ENCODE measurements at regions not wholly inside any gene's neighbourhood (a gene's known extent, or its start where the extent isn't known, plus 50 kb on each side); places are given as distances from the start of the nearest gene placed in this dataset.

GRCh38 chr9:7377489-7377888, 422.1 kb downstream of the DMAC1 start:
- Histone ChIP-seq H4K20me1 (ENCODE audit: insufficient read depth, low read length) (no peaks in the 10 kb centered on the region), H3K4me1 (ENCODE audit: low read length) (no peaks in the 10 kb centered on the region), H3K9ac (ENCODE audit: low read length) (no peak overlapping the region), H3K36me3 (replicated peaks; ENCODE audit: low read depth, low read length) (no peaks in the 10 kb centered on the region), H3K4me2 (ENCODE audit: low read length) (no peak overlapping the region), H3K27ac (ENCODE audit: low read length) (no peak overlapping the region), H3K9me3 (ENCODE audit: insufficient read depth, low read length) (no peaks in the 10 kb centered on the region), H3K27me3 (ENCODE audit: low read depth, low read length) (peaks cover 38% of the 10 kb centered on the region), H3K4me3 (ENCODE audit: low read length) (no peak overlapping the region), H3K79me2 (ENCODE audit: low read length) (no peaks in the 10 kb centered on the region), H2AFZ (ENCODE audit: low read depth, low read length) (no peak overlapping the region)
- TF ChIP-seq EZH2phosphoT487 (IDR thresholded peaks at IDR 0.05; ENCODE audit: low read depth), result no peak
- TF ChIP-seq, protein P1, sequence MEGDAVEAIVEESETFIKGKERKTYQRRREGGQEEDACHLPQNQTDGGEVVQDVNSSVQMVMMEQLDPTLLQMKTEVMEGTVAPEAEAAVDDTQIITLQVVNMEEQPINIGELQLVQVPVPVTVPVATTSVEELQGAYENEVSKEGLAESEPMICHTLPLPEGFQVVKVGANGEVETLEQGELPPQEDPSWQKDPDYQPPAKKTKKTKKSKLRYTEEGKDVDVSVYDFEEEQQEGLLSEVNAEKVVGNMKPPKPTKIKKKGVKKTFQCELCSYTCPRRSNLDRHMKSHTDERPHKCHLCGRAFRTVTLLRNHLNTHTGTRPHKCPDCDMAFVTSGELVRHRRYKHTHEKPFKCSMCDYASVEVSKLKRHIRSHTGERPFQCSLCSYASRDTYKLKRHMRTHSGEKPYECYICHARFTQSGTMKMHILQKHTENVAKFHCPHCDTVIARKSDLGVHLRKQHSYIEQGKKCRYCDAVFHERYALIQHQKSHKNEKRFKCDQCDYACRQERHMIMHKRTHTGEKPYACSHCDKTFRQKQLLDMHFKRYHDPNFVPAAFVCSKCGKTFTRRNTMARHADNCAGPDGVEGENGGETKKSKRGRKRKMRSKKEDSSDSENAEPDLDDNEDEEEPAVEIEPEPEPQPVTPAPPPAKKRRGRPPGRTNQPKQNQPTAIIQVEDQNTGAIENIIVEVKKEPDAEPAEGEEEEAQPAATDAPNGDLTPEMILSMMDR (IDR thresholded peaks at IDR 0.05; ENCODE audit: low read depth, low read length), result no peak

DNA sequence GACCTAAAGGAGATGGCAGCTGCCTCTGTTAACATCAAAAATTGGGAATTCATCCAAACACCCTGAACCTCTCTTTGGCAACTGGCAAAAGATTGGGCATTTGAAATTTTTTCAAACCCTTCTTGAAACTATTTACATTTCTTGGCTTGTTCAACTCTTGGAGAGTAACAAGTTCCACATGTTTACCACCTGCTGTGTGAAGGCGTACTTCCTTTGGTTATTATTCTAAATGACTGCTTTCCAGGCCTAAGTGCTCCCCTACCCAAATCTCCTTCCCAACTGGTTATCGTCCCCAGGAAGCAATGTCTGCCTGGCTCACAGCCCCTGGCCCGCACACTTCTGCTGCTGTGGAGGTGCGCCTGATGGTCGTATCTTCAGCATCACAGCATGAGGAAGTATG, 422.7 kb downstream of the DMAC1 start:
- Histone ChIP-seq H2AFZ (ENCODE audit: low read depth, low read length) (no peak overlapping the region), H3K27ac (ENCODE audit: low read length) (no peak overlapping the region), H4K20me1 (ENCODE audit: insufficient read depth, low read length) (no peaks in the 10 kb centered on the region), H3K4me2 (ENCODE audit: low read length) (no peak overlapping the region), H3K27me3 (ENCODE audit: low read depth, low read length) (peaks cover 32% of the 10 kb centered on the region), H3K79me2 (ENCODE audit: low read length) (no peaks in the 10 kb centered on the region), H3K9ac (ENCODE audit: low read length) (no peak overlapping the region), H3K4me3 (ENCODE audit: low read length) (no peak overlapping the region), H3K4me1 (ENCODE audit: low read length) (no peaks in the 10 kb centered on the region), H3K36me3 (replicated peaks; ENCODE audit: low read depth, low read length) (no peaks in the 10 kb centered on the region), H3K9me3 (ENCODE audit: insufficient read depth, low read length) (no peaks in the 10 kb centered on the region)
- TF ChIP-seq EZH2phosphoT487 (IDR thresholded peaks at IDR 0.05; ENCODE audit: low read depth), result no peak
- TF ChIP-seq, protein P1 (IDR thresholded peaks at IDR 0.05; ENCODE audit: low read depth, low read length), result no peak

DNA sequence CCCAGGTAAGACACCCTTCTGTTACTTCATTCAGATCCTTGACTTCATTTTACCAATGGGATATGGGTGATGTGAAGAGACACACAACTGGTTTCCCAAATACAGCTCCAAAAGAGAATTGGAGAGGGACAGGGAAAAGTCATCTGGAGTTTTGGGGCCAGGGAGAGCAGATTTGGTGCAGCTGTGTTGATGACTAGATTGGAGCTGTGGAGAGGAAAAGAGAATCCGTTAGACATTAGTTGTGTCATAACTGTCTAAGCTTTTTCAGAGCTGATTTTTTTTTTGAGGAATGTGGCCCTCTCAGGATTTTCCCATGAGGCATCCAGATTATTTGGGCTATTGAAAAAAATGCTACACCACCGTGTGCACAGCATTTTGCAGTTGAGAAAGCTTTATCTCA, 423.4 kb downstream of the DMAC1 start:
- H3K79me2 ChIP-seq (ENCODE audit: low read length), result no peaks in the 10 kb centered on the region
- H3K4me2 ChIP-seq (ENCODE audit: low read length), result no peak overlapping the region
- no peak overlapping the region for H2AFZ ChIP-seq (ENCODE audit: low read depth, low read length)
- no peaks in the 10 kb centered on the region for H3K36me3 ChIP-seq (replicated peaks; ENCODE audit: low read depth, low read length)
- H3K4me1 ChIP-seq (ENCODE audit: low read length), result no peaks in the 10 kb centered on the region
- H3K4me3 ChIP-seq (ENCODE audit: low read length), result no peak overlapping the region
- H3K9me3 ChIP-seq (ENCODE audit: insufficient read depth, low read length), result no peaks in the 10 kb centered on the region
- no peak overlapping the region for H3K27ac ChIP-seq (ENCODE audit: low read length)
- TF ChIP-seq, protein P1 (IDR thresholded peaks at IDR 0.05; ENCODE audit: low read depth, low read length), result no peak
- no peak for TF ChIP-seq EZH2phosphoT487 (IDR thresholded peaks at IDR 0.05; ENCODE audit: low read depth)
- peaks cover 30% of the 10 kb centered on the region for H3K27me3 ChIP-seq (ENCODE audit: low read depth, low read length)
- no peaks in the 10 kb centered on the region for H4K20me1 ChIP-seq (ENCODE audit: insufficient read depth, low read length)
- H3K9ac ChIP-seq (ENCODE audit: low read length), result no peak overlapping the region

DNA sequence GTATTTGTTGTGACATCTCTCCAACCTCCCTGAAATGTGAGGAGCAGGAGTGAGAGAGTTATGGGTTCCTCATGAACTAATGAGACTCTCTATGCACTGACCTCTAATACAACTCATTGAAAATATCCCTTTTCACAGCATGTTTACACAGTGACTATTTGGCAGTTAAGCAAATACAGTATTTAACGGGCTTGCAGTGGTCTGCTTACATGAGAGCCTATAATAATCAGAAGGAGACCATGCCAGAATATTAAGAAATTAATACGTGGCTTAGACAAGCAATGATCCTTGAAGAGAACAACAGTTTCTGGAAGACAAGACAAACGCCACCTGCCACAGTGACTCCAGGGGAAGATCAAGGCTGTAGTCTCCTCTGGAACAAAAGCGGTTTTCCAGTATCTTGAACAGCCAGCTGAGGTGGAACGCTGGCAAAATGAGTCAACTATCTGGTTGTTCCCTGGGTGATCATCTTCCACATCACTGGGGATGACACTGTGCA, 424.5 kb downstream of the DMAC1 start:
- Histone ChIP-seq H3K36me3 (replicated peaks; ENCODE audit: low read depth, low read length) (no peaks in the 10 kb centered on the region), H3K9me3 (ENCODE audit: insufficient read depth, low read length) (no peaks in the 10 kb centered on the region), H3K27me3 (ENCODE audit: low read depth, low read length) (peaks cover 28% of the 10 kb centered on the region), H3K9ac (ENCODE audit: low read length) (no peak overlapping the region), H3K4me3 (ENCODE audit: low read length) (no peak overlapping the region), H2AFZ (ENCODE audit: low read depth, low read length) (no peak overlapping the region), H3K4me1 (ENCODE audit: low read length) (no peaks in the 10 kb centered on the region), H3K4me2 (ENCODE audit: low read length) (no peak overlapping the region), H4K20me1 (ENCODE audit: insufficient read depth, low read length) (no peaks in the 10 kb centered on the region), H3K79me2 (ENCODE audit: low read length) (no peaks in the 10 kb centered on the region), H3K27ac (ENCODE audit: low read length) (no peak overlapping the region)
- TF ChIP-seq, protein P1 (IDR thresholded peaks at IDR 0.05; ENCODE audit: low read depth, low read length), result no peak
- no peak for TF ChIP-seq EZH2phosphoT487 (IDR thresholded peaks at IDR 0.05; ENCODE audit: low read depth)

All from OCI-LY3 (cell line).